GM19397 (cell line): ENCODE measurements at regions not wholly inside any gene's neighbourhood (a gene's known extent, or its start where the extent isn't known, plus 50 kb on each side); places are given as distances from the start of the nearest gene placed in this dataset.
"Not testable (repeated sequence)": the region's sequence is repeated elsewhere in the genome, so short reads cannot be mapped to it uniquely, and the experiment has no call there.

Experiments used
- ATAC-seq: cut with Tn5 transposase; IDR thresholded peaks from one replicate; pipeline ENCODE4 v1.9.1; 2021; ENCODE audit warnings: mild to moderate bottlenecking, moderate library complexity; ENCODE audit not compliant: unreplicated experiment

GRCh38 chr2:83104202-83104601 is 1354.9 kb downstream of the SUCLG1 start:
- ATAC-seq: no peak

DNA sequence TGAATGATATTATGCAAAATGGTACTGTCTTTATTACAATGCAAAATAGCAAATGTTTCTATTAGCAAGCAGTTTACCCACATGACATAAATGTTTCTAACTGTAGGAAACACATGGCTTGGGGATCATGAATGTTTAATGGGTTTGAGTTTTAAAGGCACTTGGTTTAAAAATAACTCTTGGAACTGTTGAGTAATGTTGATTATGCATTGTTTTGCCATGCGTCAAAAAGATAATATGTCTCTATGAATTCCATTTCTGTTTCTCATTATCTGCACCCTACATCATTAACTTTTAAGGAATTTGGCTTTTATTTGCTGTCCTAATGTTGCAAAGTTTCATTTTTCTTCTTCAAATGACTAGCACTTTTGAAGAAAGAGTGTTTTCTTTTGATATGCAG is 1355.5 kb downstream of the SUCLG1 start:
- no peak for ATAC-seq

DNA sequence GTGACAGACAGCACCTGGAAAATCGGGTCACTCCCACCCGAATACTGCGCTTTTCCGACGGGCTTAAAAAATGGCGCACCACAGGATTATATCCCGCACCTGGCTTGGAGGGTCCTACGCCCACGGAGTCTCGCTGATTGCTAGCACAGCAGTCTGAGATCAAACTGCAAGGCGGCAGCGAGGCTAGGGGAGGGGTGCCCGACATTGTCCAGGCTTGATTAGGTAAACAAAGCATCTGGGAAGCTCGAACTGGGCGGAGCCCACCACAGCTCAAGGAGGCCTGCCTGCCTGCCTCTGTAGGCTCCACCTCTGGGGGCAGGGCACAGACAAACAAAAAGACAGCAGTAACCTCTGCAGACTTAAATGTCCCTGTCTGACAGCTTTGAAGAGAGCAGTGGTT is 1370.0 kb downstream of the SUCLG1 start:
- not testable (repeated sequence) for ATAC-seq

DNA sequence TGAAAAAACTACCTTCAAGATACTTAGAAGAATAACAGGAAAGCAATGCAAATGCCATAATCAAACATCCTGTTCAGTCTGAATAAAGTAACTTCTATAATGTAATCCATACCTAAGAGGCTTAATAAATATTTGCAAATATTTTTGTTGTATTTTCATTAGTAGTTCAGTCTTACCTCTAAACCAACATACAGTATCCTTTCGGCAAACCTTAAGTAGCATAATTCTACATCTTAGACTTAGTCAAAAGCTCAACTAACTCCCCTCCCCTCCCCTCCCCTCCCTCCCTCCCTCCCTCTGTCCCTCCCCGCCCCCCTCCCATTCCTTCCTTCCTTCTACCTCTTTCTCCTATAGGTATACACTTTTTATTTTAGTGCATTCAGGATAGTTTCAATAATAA is 1373.2 kb downstream of the SUCLG1 start:
- ATAC-seq: no peak

- ATAC-seq: no peak
Measured at GRCh38 chr2:83081826-83082690, 1377.0 kb downstream of the SUCLG1 start.

DNA sequence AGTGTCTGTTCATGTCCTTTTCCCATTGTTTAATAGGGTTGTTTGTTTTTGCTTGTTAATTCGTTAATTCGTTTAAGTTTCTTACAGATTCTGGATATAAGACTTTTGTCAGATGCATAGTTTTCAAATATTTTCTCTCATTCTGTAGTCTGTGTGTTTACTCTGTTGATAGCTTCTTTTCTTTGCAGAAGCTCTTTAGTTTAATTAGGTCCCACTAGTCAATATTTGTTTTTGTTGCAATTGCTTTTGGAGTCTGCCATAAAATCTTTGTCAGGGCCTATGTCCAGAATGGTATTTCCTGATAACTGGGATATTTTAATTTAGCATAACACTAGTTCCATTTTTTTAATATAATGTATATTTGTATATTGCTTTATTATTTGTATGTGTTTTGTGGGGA is 1380.1 kb downstream of the SUCLG1 start:
- ATAC-seq: no peak

- no peak for ATAC-seq
Measured at GRCh38 chr2:83072767-83073166, 1386.3 kb downstream of the SUCLG1 start.

DNA sequence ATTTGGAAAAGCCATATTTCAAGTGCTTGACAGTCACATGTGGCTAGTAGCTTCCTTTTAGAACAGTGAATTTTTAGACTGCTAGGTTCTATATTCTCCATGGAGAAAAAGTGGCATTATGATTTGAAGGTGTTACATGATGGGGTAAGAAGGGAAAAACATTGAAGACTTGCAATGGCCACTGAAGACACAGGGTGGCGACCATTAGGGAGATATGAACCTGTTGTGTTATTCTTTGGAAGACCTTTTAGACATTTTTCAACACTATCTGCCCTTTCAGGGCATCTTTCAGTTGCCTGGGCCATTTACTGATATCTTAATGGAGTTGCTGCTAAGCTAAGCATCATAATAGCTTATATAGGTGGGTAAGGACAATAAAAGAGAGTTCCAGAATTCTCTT is 1387.2 kb downstream of the SUCLG1 start:
- ATAC-seq: no peak

GRCh38 chr2:83071352-83071751 is 1387.7 kb downstream of the SUCLG1 start:
- no peak for ATAC-seq

- no peak for ATAC-seq
Measured at GRCh38 chr2:83069724-83070123, 1389.4 kb downstream of the SUCLG1 start.

DNA sequence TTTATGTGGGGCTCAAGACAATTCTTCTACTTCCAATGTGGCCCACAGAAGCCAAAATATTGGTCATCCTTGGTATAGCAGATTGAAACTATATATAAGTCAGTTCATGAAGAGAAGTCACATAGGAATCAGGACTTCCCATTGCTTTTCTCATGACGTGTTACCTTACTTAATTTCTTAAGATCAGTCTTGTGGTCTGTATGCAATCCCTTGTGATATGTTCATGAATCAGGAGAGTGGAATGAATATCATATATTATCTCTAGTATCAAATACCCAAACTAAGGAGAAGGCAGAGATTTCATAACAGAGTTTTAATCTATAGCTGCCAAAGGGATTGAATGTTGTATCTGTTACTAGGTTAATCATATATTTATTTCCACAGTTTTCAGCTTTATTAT is 1390.4 kb downstream of the SUCLG1 start:
- ATAC-seq: no peak

DNA sequence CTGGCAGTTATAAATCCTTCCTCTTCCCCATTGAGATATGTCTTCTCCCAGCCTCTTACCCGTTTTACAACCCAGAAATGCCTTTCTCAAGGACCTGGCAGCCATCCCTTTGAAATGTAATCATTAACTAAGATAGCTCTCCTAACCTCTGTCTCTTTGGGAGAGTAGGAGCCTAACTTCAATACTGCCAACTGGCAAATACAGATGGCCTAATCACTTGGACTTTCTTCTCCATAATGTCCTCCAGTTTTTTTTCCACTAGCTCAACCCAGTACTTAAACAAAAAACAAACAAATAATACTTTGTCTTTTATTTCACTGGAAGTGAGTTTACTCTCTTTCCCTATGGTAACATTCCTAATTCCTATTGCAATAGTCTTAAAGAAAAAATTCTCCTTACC is 1391.1 kb downstream of the SUCLG1 start:
- ATAC-seq: no peak

GRCh38 chr2:83063933-83064332 is 1395.1 kb downstream of the SUCLG1 start:
- ATAC-seq: no peak

GRCh38 chr2:83063511-83063910 is 1395.6 kb downstream of the SUCLG1 start:
- ATAC-seq: no peak

GRCh38 chr2:83058683-83059082 is 1400.4 kb downstream of the SUCLG1 start:
- ATAC-seq: no peak

- no peak for ATAC-seq
Measured at GRCh38 chr2:83055376-83056010, 1403.6 kb downstream of the SUCLG1 start.

DNA sequence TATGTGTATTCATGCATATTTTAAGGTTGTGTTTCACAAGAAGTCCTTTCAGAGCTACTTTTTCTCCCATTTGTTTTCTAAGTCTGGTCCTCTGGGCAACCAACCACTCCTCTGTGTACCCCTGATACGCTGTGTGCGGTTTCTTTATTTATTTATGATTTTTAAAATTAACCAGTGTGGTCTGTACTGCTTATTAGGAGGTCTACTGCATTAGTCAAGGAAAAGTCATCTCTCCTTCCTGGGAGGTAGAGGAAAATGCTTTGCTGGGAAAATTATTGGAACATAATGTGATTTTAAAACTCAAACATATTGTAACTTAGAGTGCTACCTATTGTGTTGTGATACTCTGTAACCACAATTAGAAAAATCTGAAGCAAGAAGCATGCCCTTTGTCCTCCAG is 1404.3 kb downstream of the SUCLG1 start:
- no peak for ATAC-seq

- no peak for ATAC-seq
Measured at GRCh38 chr2:83051538-83052170, 1407.4 kb downstream of the SUCLG1 start.

DNA sequence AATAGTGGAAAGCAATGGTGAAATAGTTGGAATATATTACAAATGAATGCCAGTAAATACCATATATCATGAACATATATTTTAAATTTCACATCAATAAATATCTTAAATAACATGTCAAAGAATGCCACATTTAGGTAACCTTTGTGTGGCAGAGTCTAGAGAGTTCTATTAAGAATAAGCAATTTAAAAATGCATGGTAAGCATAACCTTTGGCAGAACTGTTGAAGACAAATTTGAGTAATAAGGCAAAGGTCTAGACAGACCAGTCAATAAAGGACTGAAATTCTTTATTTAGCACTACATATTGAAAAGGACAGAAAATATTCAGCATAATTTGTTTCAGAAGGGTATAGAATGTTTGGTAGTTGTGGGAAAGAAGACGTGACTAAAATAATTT is 1417.0 kb downstream of the SUCLG1 start:
- no peak for ATAC-seq

DNA sequence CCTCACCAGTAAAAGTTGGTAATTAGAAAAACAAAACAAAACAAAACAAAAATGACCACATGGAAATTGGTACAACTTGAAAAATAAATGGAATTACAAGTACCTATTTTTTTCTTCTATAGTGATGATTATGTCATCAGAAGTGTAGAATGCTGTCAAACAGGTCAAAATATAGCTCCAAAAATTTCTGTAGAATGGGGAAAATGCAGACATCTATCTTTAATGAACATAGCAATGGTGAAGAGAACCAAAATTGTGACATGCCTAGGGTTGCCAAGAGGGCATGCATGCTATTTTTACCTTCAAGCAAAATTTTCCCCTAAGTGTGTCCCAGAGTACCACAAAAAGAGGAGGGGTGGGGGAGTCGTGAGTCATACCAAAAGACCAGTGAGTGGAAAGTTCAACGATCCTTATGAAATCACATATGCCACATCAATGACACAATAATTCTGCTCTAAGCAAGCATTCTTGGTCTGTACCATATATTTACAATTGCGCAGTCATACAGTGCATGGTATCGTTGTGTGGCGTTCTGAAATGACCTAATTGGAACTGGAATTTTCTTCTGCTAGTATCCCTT is 1436.4 kb downstream of the SUCLG1 start:
- no peak for ATAC-seq

DNA sequence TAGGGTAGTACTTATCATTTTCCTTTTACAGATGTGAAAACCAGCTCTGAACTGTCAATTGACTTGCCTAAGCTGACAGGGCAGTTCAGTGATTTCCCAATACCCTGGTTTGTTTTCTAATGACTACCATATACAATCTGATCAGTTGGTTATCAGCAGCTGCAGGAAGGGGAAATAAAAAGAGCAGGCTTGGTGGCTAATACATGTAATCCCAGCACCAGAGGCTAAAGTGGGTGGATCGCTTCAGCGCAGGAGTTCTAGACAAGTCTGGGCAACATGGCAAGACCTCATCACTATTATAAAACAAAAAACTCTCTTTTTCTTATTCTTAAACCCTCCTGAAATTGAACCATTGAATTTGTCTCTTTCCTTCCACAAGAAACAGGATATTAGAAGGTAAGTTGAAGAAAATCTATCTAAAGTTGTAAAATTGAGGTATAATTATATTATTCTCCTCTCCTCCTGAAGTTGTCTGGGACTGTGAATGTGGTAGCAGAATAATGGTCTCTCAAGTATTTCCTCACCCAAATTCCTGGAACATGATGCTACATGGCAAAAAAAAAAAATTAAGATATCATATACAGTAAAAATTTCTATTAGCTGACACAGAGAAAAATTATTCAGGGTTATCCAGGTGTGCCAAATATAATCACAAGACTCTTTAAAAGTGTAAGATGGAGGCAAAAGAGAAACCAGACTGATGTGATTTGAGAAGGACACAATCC is 1441.6 kb downstream of the SUCLG1 start:
- no peak for ATAC-seq
